AG04450 (cell line): ENCODE measurements at regions not wholly inside any gene's neighbourhood (a gene's known extent, or its start where the extent isn't known, plus 50 kb on each side); places are given as distances from the start of the nearest gene placed in this dataset.

ENCODE experiments used
- CTCF ChIA-PET: fragments of 300-600, 350-600 bp; formaldehyde crosslinking; extraction: SDS; loops from one replicate; lab custom pipeline; 2022; ENCODE audit warnings: antibody characterized with exemption, inconsistent platforms; lab: Charles Lee
- POLR2A ChIA-PET: fragments of 350-600 bp; formaldehyde crosslinking; extraction: SDS; loops from one replicate; lab custom pipeline; 2021; ENCODE audit warnings: antibody characterized with exemption, inconsistent platforms; lab: Yijun Ruan, JAX
- DNase-seq: peaks from one replicate; pipeline ENCODE4 v3.0.0-alpha.2; 2011; ENCODE audit warnings: low read depth, low spot score
- H3K27ac ChIP-seq: one replicate; pipeline ENCODE4 v1.5.1; 2012; ENCODE audit warnings: low read depth, low read length, control low read depth
- H3K27me3 ChIP-seq: one replicate; pipeline ENCODE4 v1.6.0; 2012; ENCODE audit warnings: low read length; ENCODE audit not compliant: control insufficient read depth, insufficient read depth
- H3K4me3 ChIP-seq: 2 replicates; pipeline ENCODE4 v1.5.1; 2011; ENCODE audit warnings: mild to moderate bottlenecking, low read depth, low read length, control low read depth
- H3K9me3 ChIP-seq: 2 replicates; pipeline ENCODE4 v1.5.1; 2012; ENCODE audit warnings: low read length; ENCODE audit not compliant: control insufficient read depth, insufficient read depth
- CTCF ChIP-seq: IDR thresholded peaks from 2 replicates; pipeline ENCODE4 v1.5.1; 2011; ENCODE audit warnings: low read depth, low read length, control low read depth, inconsistent platforms

GRCh38 chr11:96905143-96905542, 515.3 kb downstream of the JRKL start:
- Histone ChIP-seq H3K9me3 (no peaks in the 10 kb centered on the region), H3K4me3 (no peak overlapping the region), H3K27me3 (no peaks in the 10 kb centered on the region), H3K27ac (no peak overlapping the region)
- POLR2A ChIA-PET: no interaction called here
- CTCF ChIA-PET: no interaction called here
- no peak for DNase-seq
- TF ChIP-seq CTCF: no peak

GRCh38 chr11:96905663-96906062, 515.9 kb downstream of the JRKL start:
- Histone ChIP-seq H3K27me3 (no peaks in the 10 kb centered on the region), H3K27ac (no peak overlapping the region), H3K4me3 (no peak overlapping the region), H3K9me3 (no peaks in the 10 kb centered on the region)
- no peak for TF ChIP-seq CTCF
- ChIA-PET POLR2A (no interaction called here), CTCF (no interaction called here)
- no peak for DNase-seq

GRCh38 chr11:96906476-96906875, 516.7 kb downstream of the JRKL start:
- DNase-seq: no peak
- CTCF ChIA-PET: interaction anchor here (0.6 kb wide), 1 partner anchor 439 kb away, joined by 3 read pairs; no protein-coding TSS in a partner anchor
- no peaks in the 10 kb centered on the region for H3K9me3 ChIP-seq
- no peaks in the 10 kb centered on the region for H3K27me3 ChIP-seq
- no peak for TF ChIP-seq CTCF
- H3K4me3 ChIP-seq: no peak overlapping the region
- POLR2A ChIA-PET: no interaction called here
- H3K27ac ChIP-seq: no peak overlapping the region

- CTCF ChIA-PET: no interaction called here
- no peak overlapping the region for H3K4me3 ChIP-seq
- TF ChIP-seq CTCF: no peak
- no peak for DNase-seq
- POLR2A ChIA-PET: no interaction called here
- H3K27me3 ChIP-seq: no peaks in the 10 kb centered on the region
- no peak overlapping the region for H3K27ac ChIP-seq
- H3K9me3 ChIP-seq: no peaks in the 10 kb centered on the region
These were observed 536.0 kb downstream of the JRKL start for GRCh38 chr11:96925862-96926261.

- no peak overlapping the region for H3K27ac ChIP-seq
- no peaks in the 10 kb centered on the region for H3K27me3 ChIP-seq
- TF ChIP-seq CTCF: no peak
- H3K9me3 ChIP-seq: no peaks in the 10 kb centered on the region
- H3K4me3 ChIP-seq: no peak overlapping the region
- CTCF ChIA-PET: no interaction called here
- POLR2A ChIA-PET: no interaction called here
- no peak for DNase-seq
These were observed 550.4 kb downstream of the JRKL start for GRCh38 chr11:96940227-96940626.
